ENCODE measurements at regions not wholly inside any gene's neighbourhood (a gene's known extent, or its start where the extent isn't known, plus 50 kb on each side); places are given as distances from the start of the nearest gene placed in this dataset.

DNA sequence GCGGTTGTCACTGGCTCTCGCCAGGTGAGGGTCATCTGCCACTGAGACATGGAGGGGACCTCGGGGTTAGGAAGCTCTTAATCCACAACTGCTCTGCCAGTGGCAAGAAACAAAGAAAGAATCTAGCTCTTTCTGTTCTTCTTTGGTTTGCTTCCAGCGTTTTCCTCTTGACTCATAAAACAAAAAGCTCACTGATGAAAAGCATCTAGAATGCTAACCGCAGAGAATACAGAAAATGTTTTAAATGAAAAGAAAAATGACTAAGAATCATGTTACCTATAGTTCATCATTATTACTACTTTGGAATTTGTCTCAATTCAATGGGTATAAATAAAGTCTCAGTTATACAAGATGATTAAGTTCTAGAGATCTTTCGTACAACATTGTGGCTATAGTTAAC is 274.8 kb upstream of the TENM3 start:
- no peak for TF ChIP-seq JUND (IDR thresholded peaks at IDR 0.05; ENCODE audit: low read depth, low read length)
- TF ChIP-seq POLR2AphosphoS5 (IDR thresholded peaks at IDR 0.05; ENCODE audit: low read length), result no peak
- no peak for TF ChIP-seq ETV6 (conservative IDR thresholded peaks at IDR 0.05 in 1 of 2, IDR thresholded peaks at IDR 0.05 in 1 of 2; ENCODE audit: borderline replicate concordance in 1 of 2, low read depth in 1 of 2)
- TF ChIP-seq, protein P1, sequence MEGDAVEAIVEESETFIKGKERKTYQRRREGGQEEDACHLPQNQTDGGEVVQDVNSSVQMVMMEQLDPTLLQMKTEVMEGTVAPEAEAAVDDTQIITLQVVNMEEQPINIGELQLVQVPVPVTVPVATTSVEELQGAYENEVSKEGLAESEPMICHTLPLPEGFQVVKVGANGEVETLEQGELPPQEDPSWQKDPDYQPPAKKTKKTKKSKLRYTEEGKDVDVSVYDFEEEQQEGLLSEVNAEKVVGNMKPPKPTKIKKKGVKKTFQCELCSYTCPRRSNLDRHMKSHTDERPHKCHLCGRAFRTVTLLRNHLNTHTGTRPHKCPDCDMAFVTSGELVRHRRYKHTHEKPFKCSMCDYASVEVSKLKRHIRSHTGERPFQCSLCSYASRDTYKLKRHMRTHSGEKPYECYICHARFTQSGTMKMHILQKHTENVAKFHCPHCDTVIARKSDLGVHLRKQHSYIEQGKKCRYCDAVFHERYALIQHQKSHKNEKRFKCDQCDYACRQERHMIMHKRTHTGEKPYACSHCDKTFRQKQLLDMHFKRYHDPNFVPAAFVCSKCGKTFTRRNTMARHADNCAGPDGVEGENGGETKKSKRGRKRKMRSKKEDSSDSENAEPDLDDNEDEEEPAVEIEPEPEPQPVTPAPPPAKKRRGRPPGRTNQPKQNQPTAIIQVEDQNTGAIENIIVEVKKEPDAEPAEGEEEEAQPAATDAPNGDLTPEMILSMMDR (IDR thresholded peaks at IDR 0.05 in 2 of 3, conservative IDR thresholded peaks at IDR 0.05 in 1 of 3; ENCODE audit: control insufficient read depth in 2 of 3, extremely low read depth in 1 of 3, insufficient read depth in 1 of 3, low read depth in 3 of 3, low read length in 3 of 3), result no peak
- no peak for TF ChIP-seq SIN3A (IDR thresholded peaks at IDR 0.05; ENCODE audit: low read depth, low read length)
- TF ChIP-seq TAF1 (IDR thresholded peaks at IDR 0.05; ENCODE audit: borderline replicate concordance, low read depth, low read length), result no peak
- no peak for TF ChIP-seq POLR2A (IDR thresholded peaks at IDR 0.05; ENCODE audit: low read depth, low read length)
- TF ChIP-seq HDAC6 (IDR thresholded peaks at IDR 0.05; ENCODE audit: unreplicated experiment), result no peak
- TF ChIP-seq CBX3 (IDR thresholded peaks at IDR 0.05; ENCODE audit: borderline replicate concordance, low read depth), result no peak
- no peak for TF ChIP-seq RAD21 (IDR thresholded peaks at IDR 0.05; ENCODE audit: insufficient read depth, low read depth, low read length)
- no peak for TF ChIP-seq MYC (IDR thresholded peaks at IDR 0.05; ENCODE audit: insufficient read depth, insufficient read length, insufficient replicate concordance, low read length, severe bottlenecking)
- TF ChIP-seq ZNF384 (IDR thresholded peaks at IDR 0.05; ENCODE audit: borderline replicate concordance, low read depth, low read length), result no peak
- TF ChIP-seq EZH2 (IDR thresholded peaks at IDR 0.05; ENCODE audit: borderline replicate concordance, control insufficient read depth, low read depth, low read length), result no peak
- TF ChIP-seq CEBPB (IDR thresholded peaks at IDR 0.05; ENCODE audit: borderline replicate concordance in 1 of 2, low read depth in 2 of 2, low read length in 2 of 2), result no peak

Measured in GM12878 (cell line).